HUES64 (cell line): ENCODE measurements at regions not wholly inside any gene's neighbourhood (a gene's known extent, or its start where the extent isn't known, plus 50 kb on each side); places are given as distances from the start of the nearest gene placed in this dataset.

Experiments used
- H3K27ac ChIP-seq: 2 replicates; pipeline ENCODE4 v1.7.0; 2013; ENCODE audit warnings: low read depth, low read length, inconsistent platforms
- H3K27me3 ChIP-seq: 2 replicates; pipeline ENCODE4 v1.6.1; 2013; ENCODE audit warnings: mild to moderate bottlenecking, low read length; ENCODE audit not compliant: insufficient read depth
- H3K36me3 ChIP-seq: 2 replicates; pipeline ENCODE4 v1.6.1; 2013; ENCODE audit warnings: mild to moderate bottlenecking, low read length; ENCODE audit not compliant: insufficient read depth
- H3K4me1 ChIP-seq: 2 replicates; pipeline ENCODE4 v1.6.1; 2013; ENCODE audit warnings: mild to moderate bottlenecking, low read length, moderate library complexity; ENCODE audit not compliant: insufficient read depth
- H3K4me3 ChIP-seq: 2 replicates; pipeline ENCODE4 v1.5.1; 2013; ENCODE audit warnings: mild to moderate bottlenecking, low read length, moderate library complexity
- H3K9ac ChIP-seq: 2 replicates; pipeline ENCODE4 v1.6.1; 2013; ENCODE audit warnings: mild to moderate bottlenecking, low read depth, low read length
- H3K9me3 ChIP-seq: 2 replicates; pipeline ENCODE4 v1.6.1; 2013; ENCODE audit warnings: low read depth, low read length; ENCODE audit not compliant: insufficient read depth
- WGBS: fragments of 150-250, 120-280 bp; methylation state at CpG from one replicate; pipeline ENCODE4 v1.1.7; 2013; ENCODE audit warnings: missing lambda C conversion rate; 5-methylcytosine and 5-hydroxymethylcytosine counted together

DNA sequence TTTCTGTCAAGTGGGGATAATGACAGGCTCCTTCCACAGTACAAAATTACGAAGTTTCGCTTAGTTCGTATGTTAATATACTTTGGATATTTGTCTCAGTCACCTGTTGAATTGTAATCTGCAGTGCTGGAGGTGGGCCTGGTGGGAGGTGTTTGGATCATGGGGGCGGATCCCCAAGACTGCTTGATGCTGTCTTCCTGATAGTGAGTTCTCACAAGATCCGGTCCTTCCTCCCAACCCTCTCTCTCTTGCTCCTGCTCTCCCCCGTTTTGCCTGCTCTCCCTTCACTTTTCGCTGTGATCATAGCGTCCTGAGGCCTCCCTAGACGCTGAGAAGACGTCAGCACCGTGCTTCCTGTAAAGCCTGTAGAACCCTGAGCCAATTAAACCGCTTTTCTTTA is 97.1 kb upstream of the EPB41L3 start:
- Histone ChIP-seq H3K4me1 (peaks cover under 1% of the 10 kb centered on the region; the same call in 1 of the 2 replicates), H3K9ac (no peak overlapping the region), H3K27me3 (no peaks in the 10 kb centered on the region; the same call in 1 of the 2 replicates), H3K4me3 (no peak overlapping the region), H3K27ac (no peak overlapping the region), H3K36me3 (no peaks in the 10 kb centered on the region), H3K9me3 (no peaks in the 10 kb centered on the region)
- 86% methylated on average over 12 of the region's 12 CpGs for WGBS

DNA sequence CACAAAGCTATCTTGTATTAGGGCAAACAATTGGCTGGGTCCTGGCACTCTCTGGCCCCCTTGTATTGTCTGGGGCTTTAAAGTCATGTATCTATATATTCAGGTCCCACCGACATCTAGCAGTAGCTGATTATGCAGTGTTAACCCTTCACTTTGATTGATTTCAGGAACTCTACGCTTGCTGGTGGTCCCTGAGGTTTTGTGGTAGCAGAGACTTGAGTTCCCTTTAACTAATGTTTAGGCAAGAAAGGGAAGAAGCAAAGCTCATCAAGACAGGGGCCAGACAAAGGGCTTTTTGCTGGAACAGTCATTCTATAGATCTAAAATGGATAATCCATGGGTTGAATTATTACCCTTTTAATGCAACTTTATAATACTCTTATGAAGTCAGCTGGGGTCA is 95.3 kb upstream of the EPB41L3 start:
- no peaks in the 10 kb centered on the region for H3K36me3 ChIP-seq
- 91% methylated on average over 2 of the region's 2 CpGs for WGBS
- no peak overlapping the region for H3K4me3 ChIP-seq
- no peaks in the 10 kb centered on the region for H3K4me1 ChIP-seq
- H3K9me3 ChIP-seq: no peaks in the 10 kb centered on the region
- no peaks in the 10 kb centered on the region; the same call in 1 of the 2 replicates for H3K27me3 ChIP-seq
- H3K9ac ChIP-seq: no peak overlapping the region
- no peak overlapping the region for H3K27ac ChIP-seq

DNA sequence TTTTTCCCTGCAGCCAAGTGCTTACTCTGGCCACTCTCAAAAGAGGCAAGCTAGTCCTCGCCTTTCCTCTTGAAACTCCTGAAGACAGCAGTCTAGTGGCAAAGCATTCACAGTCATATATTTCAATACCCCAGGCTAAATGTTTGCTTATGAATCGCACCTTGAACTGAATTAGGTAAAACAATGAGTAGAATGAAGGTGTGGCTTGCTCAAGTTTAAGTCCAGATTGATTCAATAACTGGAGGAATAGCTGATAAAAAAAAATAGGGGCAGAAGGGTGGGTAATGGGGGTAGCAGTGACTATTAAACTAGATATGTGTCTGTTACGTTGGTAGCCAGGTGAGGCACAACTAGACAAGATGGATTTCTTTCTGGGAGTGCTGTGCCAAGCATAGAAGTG is 88.2 kb upstream of the EPB41L3 start:
- Histone ChIP-seq H3K27ac (no peak overlapping the region), H3K36me3 (no peaks in the 10 kb centered on the region), H3K4me3 (no peak overlapping the region), H3K4me1 (peaks cover 8% of the 10 kb centered on the region), H3K9me3 (no peaks in the 10 kb centered on the region), H3K9ac (no peak overlapping the region), H3K27me3 (peaks cover 56% of the 10 kb centered on the region)
- WGBS: 92% methylated on average over 3 of the region's 3 CpGs

DNA sequence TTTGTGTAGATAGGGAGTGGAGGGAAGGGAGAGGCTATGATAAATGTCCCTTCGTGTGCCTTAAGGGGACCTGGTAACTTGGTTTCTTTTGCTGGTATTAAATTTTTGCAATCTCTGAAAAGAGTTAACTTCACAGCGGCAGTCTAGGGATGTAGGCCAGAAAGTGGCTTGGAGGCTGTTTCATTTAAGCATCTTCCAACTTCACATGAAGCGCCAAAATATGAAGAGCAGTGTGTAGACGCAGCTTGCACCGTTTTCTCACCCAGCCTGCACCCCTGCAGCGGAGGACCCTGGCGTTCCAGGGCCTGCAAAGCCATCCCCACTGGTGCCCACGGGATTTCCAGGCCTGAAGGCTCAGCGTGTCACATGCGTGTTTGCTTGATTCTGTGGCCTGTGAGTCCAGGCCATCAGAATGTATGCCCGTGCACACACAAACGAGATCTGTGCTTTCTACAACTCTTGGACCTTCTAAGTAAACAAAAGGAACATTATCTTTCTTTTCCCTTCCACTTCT is 87.2 kb upstream of the EPB41L3 start:
- Histone ChIP-seq H3K4me1 (peaks cover 8% of the 10 kb centered on the region), H3K36me3 (no peaks in the 10 kb centered on the region), H3K9ac (no peak overlapping the region), H3K4me3 (no peak overlapping the region; the same call in 1 of the 2 replicates), H3K27me3 (peaks cover 67% of the 10 kb centered on the region), H3K9me3 (no peaks in the 10 kb centered on the region), H3K27ac (no peak overlapping the region)
- WGBS: 83% methylated on average over 12 of the region's 12 CpGs

DNA sequence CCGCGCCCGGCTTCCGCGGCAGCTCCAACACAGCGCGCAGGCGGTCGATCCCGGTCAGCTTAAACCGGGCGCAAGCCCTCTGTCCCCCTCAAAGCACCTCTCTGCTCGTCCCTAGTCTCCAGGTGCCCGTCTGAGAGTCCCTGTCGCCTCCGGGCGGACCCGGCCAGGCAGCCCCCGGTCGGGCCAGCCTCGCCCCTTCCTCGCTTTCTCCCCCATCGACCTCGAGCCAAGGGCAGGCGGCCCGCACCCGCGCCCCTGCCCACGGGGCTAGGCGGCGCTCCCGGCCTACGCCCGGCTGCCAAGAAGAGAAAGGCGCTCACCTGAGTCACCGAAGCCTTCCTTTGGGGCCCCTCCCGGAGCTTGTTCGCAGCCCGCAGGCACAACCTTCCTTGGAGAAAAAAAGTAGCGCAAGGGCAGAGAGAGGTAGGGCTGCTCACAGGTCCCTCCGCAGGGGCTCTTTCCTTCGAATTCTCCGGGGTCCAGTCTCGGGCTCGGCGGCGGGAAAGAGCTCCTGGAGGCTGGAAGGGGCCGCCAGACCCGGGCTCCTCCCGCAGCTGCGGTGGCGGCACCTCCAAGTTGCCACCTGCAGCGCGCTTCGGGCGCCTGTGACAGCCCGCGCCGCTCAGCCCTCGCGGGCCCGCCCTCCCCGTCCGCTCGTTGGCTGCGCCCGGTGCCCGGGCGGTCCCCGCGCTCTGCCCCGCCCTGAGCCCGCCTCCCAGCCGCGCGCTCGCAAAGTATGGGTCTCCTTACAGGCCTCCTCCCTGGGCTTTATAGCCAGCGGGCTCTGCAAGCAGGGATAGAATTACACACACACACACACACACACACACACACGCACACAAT is 86.5 kb upstream of the EPB41L3 start:
- Histone ChIP-seq H3K9me3 (no peaks in the 10 kb centered on the region), H3K27me3 (peaks cover 74% of the 10 kb centered on the region), H3K4me1 (peaks cover 8% of the 10 kb centered on the region), H3K4me3 (peak overlapping the region; percentile 57), H3K36me3 (no peaks in the 10 kb centered on the region), H3K27ac (no peak overlapping the region), H3K9ac (no peak overlapping the region; the same call in 1 of the 2 replicates)
- under 1% methylated on average over 77 of the region's 79 CpGs for WGBS

DNA sequence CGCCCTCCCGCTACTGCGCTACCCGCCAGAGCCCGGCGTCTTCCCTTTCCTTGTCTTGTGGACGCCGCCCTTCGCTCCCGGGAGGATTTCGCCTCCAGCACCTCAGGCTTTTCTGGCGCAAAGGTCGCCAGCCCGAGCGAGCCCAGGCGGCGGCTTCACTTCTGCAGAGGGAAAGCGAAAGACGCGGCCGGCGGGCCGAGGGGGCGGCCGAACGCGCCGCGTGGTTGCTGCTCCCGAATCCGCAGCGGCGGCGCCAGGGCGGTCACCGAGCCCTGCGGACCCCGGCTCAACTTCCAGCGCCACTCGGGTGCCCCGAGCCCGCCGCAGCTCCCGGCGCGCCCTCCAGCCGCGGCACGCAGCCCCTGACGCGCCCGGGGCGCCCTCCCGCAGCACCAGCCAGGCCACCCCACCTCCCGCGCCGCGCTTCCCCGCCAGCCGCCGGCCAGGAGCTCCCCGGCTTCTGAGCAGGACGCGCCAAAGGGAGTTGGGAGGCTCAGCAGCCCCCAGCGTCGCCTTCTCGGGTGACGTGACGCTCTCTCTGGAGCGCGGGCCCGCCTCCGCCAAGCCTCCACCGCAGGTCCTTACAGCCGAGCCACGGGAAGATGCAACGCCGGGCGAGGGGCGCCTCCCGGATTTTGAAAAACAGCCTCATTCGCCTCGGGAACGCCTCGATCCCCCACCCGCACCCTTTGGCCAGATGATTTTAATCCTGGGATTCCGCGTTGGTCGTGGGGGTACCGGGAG is 84.9 kb upstream of the EPB41L3 start:
- Histone ChIP-seq H3K4me1 (peaks cover 19% of the 10 kb centered on the region), H3K9me3 (no peaks in the 10 kb centered on the region), H3K36me3 (no peaks in the 10 kb centered on the region), H3K27me3 (peaks cover 85% of the 10 kb centered on the region), H3K9ac (peak overlapping the region; percentile 41), H3K4me3 (peak overlapping the region; percentile 57), H3K27ac (no peak overlapping the region)
- WGBS: under 1% methylated on average over 90 of the region's 90 CpGs

DNA sequence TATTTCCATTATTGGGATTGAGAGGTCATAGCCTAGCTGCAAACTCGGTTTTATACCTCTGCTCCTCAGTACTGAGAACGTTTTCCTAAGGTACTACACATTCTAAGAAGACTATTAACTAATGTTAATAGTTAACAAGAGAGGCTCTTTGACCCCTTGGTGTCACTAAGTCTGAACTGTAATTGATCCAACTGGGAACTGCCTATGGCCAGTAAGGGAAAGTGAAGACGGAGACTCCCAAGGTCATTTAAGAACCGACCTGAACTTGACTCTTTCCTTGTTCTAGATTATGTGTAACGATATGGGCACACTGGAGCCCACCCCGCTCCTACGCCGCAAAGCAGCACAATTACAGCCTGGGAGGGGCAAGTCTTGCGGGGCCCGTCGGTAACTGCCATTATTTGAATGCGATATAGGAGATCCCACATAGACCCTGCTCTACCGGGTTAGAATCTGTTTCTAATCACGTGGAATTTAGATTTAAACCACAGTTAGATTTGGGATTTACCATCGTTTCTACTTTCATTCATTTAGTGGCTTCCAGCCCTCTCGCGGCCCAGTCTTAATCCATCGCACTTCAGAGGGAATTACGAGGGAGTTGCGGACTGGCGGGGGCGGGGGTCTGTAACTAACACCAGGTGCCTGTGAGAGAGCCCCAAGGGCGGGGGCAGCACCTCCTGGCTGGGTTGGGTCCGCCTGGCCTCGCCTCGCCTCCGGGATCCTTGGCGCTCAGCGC is 84.1 kb upstream of the EPB41L3 start:
- no peaks in the 10 kb centered on the region for H3K36me3 ChIP-seq
- H3K4me1 ChIP-seq: peaks cover 19% of the 10 kb centered on the region
- H3K27me3 ChIP-seq: peaks cover 85% of the 10 kb centered on the region
- H3K27ac ChIP-seq: no peak overlapping the region
- H3K9me3 ChIP-seq: no peaks in the 10 kb centered on the region
- H3K4me3 ChIP-seq: peak overlapping the region; percentile 57
- peak overlapping the region; percentile 41; the same call in 1 of the 2 replicates for H3K9ac ChIP-seq
- 5% methylated on average over 28 of the region's 29 CpGs for WGBS

DNA sequence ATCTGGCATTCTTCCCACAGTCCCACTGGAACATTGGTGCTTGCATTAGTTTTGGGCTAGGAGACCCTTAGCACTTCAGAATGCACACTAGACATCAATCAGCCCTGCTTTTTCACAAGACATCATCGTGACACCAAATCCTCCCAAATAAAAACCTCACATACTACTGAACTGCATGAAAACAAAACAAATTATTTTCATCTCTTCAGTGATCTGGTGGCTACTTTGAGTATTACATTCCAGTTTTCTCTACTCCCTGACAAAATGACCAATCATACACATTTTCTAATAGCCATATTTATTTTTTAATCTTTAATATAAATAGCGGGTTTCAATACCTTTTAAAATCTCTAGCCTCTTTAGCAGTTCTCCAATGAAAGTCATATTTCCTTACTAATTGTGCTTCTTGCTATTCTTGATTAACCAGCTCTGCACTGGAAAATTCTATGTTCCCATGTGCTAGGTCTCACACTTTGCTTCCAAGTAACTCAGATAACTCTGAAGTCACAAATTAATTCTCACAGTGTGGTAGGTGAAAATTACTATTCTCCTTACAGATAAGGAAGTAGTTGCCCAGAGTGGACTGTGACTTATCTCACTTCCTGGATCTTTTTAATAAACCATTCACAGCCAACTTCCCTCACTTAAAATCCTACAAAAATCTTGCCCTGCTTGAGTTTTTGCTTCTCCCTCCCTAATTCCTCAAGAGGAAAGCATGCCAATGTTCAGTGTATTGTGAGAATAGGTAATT is 82.5 kb upstream of the EPB41L3 start:
- Histone ChIP-seq H3K4me1 (peaks cover 19% of the 10 kb centered on the region), H3K27ac (no peak overlapping the region), H3K9me3 (no peaks in the 10 kb centered on the region), H3K4me3 (no peak overlapping the region), H3K27me3 (peaks cover 70% of the 10 kb centered on the region), H3K9ac (no peak overlapping the region), H3K36me3 (no peaks in the 10 kb centered on the region)
- WGBS: 92% methylated on average over 2 of the region's 2 CpGs

DNA sequence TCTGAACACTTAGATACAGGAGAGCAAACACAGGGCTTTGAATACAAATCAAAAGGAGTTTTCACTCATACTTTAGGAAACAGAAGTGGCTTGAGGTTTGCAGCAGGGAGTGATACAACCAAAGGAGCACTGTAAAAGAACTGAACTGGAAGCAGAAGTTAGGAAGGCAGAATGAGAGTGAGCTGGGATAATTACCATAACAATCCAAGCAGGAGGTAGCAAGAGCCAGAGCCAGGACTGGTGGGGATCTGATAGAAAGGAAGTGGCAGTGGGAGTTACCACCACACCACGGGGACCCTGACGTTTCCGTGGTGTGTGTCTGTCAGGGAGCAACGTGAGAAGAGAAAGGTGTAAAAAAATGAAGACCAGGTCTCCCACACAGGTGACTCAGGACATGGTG is 81.3 kb upstream of the EPB41L3 start:
- H3K4me1 ChIP-seq: peaks cover 19% of the 10 kb centered on the region
- H3K36me3 ChIP-seq: no peaks in the 10 kb centered on the region
- 0% methylated on average over 4 of the region's 4 CpGs for WGBS
- H3K9me3 ChIP-seq: no peaks in the 10 kb centered on the region
- H3K27me3 ChIP-seq: peaks cover 59% of the 10 kb centered on the region
- H3K27ac ChIP-seq: peak overlapping the region; percentile 2; the same call in 1 of the 2 replicates
- H3K4me3 ChIP-seq: 0 out of 2 replicates have a peak overlapping the region, but pooled peaks have one; percentile 13
- no peak overlapping the region for H3K9ac ChIP-seq

DNA sequence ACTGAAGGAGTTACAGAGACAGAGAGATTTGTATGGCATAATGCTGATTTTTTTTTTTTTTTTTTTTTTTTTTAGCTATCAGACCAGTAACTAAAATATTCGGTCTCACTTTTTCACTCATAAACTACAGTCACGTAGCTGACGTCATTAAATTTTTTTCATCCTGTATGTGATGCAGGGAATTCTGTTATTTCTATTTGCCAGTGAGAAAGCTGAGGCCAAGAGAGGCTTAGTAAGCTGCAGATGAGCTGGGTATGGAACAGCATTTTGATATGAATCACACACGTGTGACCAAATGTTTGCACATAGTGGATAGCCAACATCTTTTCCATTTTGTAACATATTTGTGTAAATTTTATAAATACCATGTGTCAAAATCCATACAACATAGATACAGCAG is 79.1 kb upstream of the EPB41L3 start:
- H3K27ac ChIP-seq: no peak overlapping the region
- H3K36me3 ChIP-seq: no peaks in the 10 kb centered on the region
- no peak overlapping the region for H3K4me3 ChIP-seq
- H3K27me3 ChIP-seq: peaks cover 37% of the 10 kb centered on the region
- WGBS: 94% methylated on average over 3 of the region's 4 CpGs
- H3K4me1 ChIP-seq: peaks cover 16% of the 10 kb centered on the region
- no peak overlapping the region for H3K9ac ChIP-seq
- H3K9me3 ChIP-seq: no peaks in the 10 kb centered on the region
